MM.1S (cell line): ENCODE measurements at regions not wholly inside any gene's neighbourhood (a gene's known extent, or its start where the extent isn't known, plus 50 kb on each side); places are given as distances from the start of the nearest gene placed in this dataset.

ENCODE experiments used
- DNase-seq: peaks from one replicate; pipeline ENCODE4 v3.0.0-alpha.2; 2015
- H2AFZ ChIP-seq: fragments of 300-600 bp; sonication (generic); 2 replicates; pipeline ENCODE4 v1.6.0; 2016; ENCODE audit warnings: antibody characterized with exemption, low read length
- H3F3A ChIP-seq: fragments of 300-600 bp; sonication (generic); 2 replicates; pipeline ENCODE4 v1.6.1; 2016; ENCODE audit warnings: mild to moderate bottlenecking, antibody characterized with exemption, low read length, moderate library complexity, mixed read lengths; ENCODE audit not compliant: insufficient read depth
- H3K27ac ChIP-seq: fragments of 300-600 bp; sonication (generic); 2 replicates; pipeline ENCODE4 v1.5.1; 2016; ENCODE audit warnings: mild to moderate bottlenecking, low read length
- H3K27me3 ChIP-seq: fragments of 300-600 bp; sonication (generic); replicated peaks from 2 replicates; pipeline ENCODE4 v1.6.0; 2016; ENCODE audit warnings: low read length; ENCODE audit not compliant: insufficient read depth
- H3K36me3 ChIP-seq: fragments of 300-600 bp; sonication (generic); replicated peaks from 2 replicates; pipeline ENCODE4 v1.6.1; 2016; ENCODE audit warnings: mild to moderate bottlenecking, low read length, mixed read lengths; ENCODE audit not compliant: insufficient read depth
- H3K4me1 ChIP-seq: fragments of 300-600 bp; sonication (generic); 2 replicates; pipeline ENCODE4 v1.6.1; 2016; ENCODE audit warnings: low read length, mixed read lengths
- H3K4me2 ChIP-seq: fragments of 300-600 bp; sonication (generic); 2 replicates; pipeline ENCODE4 v1.6.0; 2016; ENCODE audit warnings: low read depth, low read length
- H3K4me3 ChIP-seq: fragments of 300-600 bp; sonication (generic); 2 replicates; pipeline ENCODE4 v1.5.1; 2016; ENCODE audit warnings: low read length, mixed read lengths
- H3K79me2 ChIP-seq: fragments of 300-600 bp; sonication (generic); 2 replicates; pipeline ENCODE4 v1.6.1; 2016; ENCODE audit warnings: mixed run types, low read length, mixed read lengths
- H3K9ac ChIP-seq: fragments of 300-600 bp; sonication (generic); 2 replicates; pipeline ENCODE4 v1.6.1; 2016; ENCODE audit warnings: low read length, mixed read lengths
- H3K9me2 ChIP-seq: fragments of 300-600 bp; sonication (generic); replicated peaks from 2 replicates; pipeline ENCODE4 v1.6.1; 2016; ENCODE audit warnings: mild to moderate bottlenecking, low read length, mixed read lengths; ENCODE audit not compliant: insufficient read depth
- H3K9me3 ChIP-seq: fragments of 300-600 bp; sonication (generic); replicated peaks from 2 replicates; pipeline ENCODE4 v1.6.1; 2016; ENCODE audit warnings: mild to moderate bottlenecking, low read length, mixed read lengths; ENCODE audit not compliant: insufficient read depth
- H4K20me1 ChIP-seq: fragments of 300-600 bp; sonication (generic); 2 replicates; pipeline ENCODE4 v1.6.1; 2016; ENCODE audit warnings: mild to moderate bottlenecking, low read length, moderate library complexity, mixed read lengths; ENCODE audit not compliant: insufficient read depth
- EZH2 ChIP-seq: fragments of 300-600 bp; sonication (generic); optimal IDR thresholded peaks from 2 replicates; pipeline ENCODE3; 2017; ENCODE audit warnings: low read depth, mild to moderate bottlenecking, antibody characterized with exemption, low read length, mixed read lengths
- EZH2phosphoT487 ChIP-seq: fragments of 300-600 bp; sonication (generic); IDR thresholded peaks from 2 replicates; pipeline ENCODE4 v1.6.1; 2018; ENCODE audit warnings: antibody characterized with exemption, low read length
- TF ChIP-seq, protein P1 (sequence below): fragments of 300-600 bp; sonication (generic); IDR thresholded peaks from 2 replicates; pipeline ENCODE4 v1.5.1; 2016; ENCODE audit warnings: antibody characterized with exemption, low read length, mixed read lengths

DNA sequence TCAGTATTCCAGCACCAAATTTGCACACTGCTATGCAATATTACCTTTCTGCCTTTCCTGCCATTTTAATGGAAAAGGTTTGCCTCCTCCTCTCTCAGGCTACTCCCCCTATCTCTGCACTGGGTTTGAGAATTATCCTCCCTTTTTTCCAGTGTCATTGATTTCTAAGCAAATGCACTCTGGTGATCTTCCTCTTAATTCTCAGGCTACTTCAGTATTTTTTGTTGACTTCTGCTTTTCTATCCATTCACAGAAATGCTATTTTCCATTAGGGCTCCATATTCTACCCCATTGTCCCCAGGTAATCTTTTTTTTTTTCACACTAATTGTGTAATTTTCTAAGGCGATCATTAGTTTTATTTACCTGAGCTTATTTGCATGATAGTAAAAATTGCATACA lies 144.0 kb downstream of the GJA1 start:
- Histone ChIP-seq H3K79me2 (no peaks in the 10 kb centered on the region), H2AFZ (no peak overlapping the region), H3K9me3 (no peaks in the 10 kb centered on the region), H3K27ac (no peak overlapping the region), H3K9me2 (no peaks in the 10 kb centered on the region), H3K36me3 (no peaks in the 10 kb centered on the region), H3K4me1 (no peaks in the 10 kb centered on the region; the same call in 1 of the 2 replicates), H3K9ac (no peak overlapping the region), H3K4me3 (no peak overlapping the region), H3K27me3 (no peaks in the 10 kb centered on the region), H3F3A (no peaks in the 10 kb centered on the region), H4K20me1 (no peaks in the 10 kb centered on the region), H3K4me2 (no peak overlapping the region)
- TF ChIP-seq, protein P1, sequence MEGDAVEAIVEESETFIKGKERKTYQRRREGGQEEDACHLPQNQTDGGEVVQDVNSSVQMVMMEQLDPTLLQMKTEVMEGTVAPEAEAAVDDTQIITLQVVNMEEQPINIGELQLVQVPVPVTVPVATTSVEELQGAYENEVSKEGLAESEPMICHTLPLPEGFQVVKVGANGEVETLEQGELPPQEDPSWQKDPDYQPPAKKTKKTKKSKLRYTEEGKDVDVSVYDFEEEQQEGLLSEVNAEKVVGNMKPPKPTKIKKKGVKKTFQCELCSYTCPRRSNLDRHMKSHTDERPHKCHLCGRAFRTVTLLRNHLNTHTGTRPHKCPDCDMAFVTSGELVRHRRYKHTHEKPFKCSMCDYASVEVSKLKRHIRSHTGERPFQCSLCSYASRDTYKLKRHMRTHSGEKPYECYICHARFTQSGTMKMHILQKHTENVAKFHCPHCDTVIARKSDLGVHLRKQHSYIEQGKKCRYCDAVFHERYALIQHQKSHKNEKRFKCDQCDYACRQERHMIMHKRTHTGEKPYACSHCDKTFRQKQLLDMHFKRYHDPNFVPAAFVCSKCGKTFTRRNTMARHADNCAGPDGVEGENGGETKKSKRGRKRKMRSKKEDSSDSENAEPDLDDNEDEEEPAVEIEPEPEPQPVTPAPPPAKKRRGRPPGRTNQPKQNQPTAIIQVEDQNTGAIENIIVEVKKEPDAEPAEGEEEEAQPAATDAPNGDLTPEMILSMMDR: no peak
- no peak for TF ChIP-seq EZH2
- no peak for DNase-seq

DNA sequence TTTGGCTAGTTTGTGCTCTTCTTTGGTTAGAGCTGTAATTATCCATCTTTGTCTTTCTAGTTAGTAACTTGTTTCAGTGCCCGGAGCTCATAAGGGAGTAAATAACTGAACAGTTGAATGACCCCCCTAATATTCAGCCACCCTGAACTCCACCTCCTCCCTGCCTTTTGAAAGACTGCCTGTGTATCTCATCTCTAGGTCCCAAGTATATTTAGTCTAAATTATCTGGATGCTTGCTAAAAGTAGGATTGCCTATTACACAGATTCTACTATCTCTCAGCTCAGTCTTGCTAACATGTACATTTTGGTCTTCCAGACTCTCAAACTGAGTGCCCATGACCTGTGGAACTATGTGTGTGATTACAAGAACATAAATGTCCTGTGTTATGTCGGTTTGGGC lies 145.9 kb downstream of the GJA1 start:
- no peak for DNase-seq
- Histone ChIP-seq H2AFZ (no peak overlapping the region), H3F3A (no peaks in the 10 kb centered on the region), H3K79me2 (no peaks in the 10 kb centered on the region), H3K36me3 (no peaks in the 10 kb centered on the region), H3K4me3 (no peak overlapping the region), H3K27me3 (no peaks in the 10 kb centered on the region), H3K9ac (no peak overlapping the region), H4K20me1 (no peaks in the 10 kb centered on the region), H3K4me1 (peaks cover 5% of the 10 kb centered on the region; the same call in 1 of the 2 replicates), H3K4me2 (no peak overlapping the region), H3K9me2 (no peaks in the 10 kb centered on the region), H3K27ac (no peak overlapping the region), H3K9me3 (no peaks in the 10 kb centered on the region)
- TF ChIP-seq EZH2phosphoT487: no peak
- TF ChIP-seq, protein P1: no peak
- TF ChIP-seq EZH2: no peak

DNA sequence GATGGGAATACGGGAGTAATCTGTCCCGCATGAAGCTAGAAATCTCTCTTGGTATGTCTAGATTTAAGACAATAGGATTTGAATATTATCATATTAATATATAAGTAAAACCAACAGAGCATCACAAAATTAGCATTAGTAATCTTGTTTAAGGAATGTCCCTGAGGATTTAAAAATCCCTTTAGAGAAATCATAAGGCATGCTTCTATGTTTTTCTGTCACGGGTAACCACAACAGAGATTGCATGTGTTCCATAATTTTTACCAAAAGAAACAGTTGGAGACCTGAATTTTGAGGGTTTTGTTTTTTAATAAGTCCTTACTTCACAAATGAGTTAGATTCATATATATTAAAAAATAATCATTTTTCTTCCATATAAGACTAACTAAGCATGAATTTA lies 146.8 kb downstream of the GJA1 start:
- H4K20me1 ChIP-seq: no peaks in the 10 kb centered on the region
- H3F3A ChIP-seq: no peaks in the 10 kb centered on the region
- no peak overlapping the region for H3K9ac ChIP-seq
- H3K36me3 ChIP-seq: no peaks in the 10 kb centered on the region
- H3K4me2 ChIP-seq: no peak overlapping the region
- no peak for DNase-seq
- H3K9me2 ChIP-seq: no peaks in the 10 kb centered on the region
- no peaks in the 10 kb centered on the region for H3K9me3 ChIP-seq
- H3K27ac ChIP-seq: no peak overlapping the region
- H3K4me1 ChIP-seq: peaks cover 5% of the 10 kb centered on the region; the same call in 1 of the 2 replicates
- H3K79me2 ChIP-seq: no peaks in the 10 kb centered on the region
- H2AFZ ChIP-seq: no peak overlapping the region
- no peaks in the 10 kb centered on the region for H3K27me3 ChIP-seq
- no peak overlapping the region for H3K4me3 ChIP-seq
- TF ChIP-seq EZH2 (no peak), EZH2phosphoT487 (no peak)
- TF ChIP-seq, protein P1: no peak
